Small intestine (tissue), 7 donors: ENCODE measurements at regions not wholly inside any gene's neighbourhood (a gene's known extent, or its start where the extent isn't known, plus 50 kb on each side); places are given as distances from the start of the nearest gene placed in this dataset.

Source experiments
- DNase-seq, 2 donors: peaks; one replicate each; pipeline versions ENCODE4 v3.0.0 to v3.0.0-alpha.2; 2013
- FAIRE-seq: peaks from 2 replicates; lab custom pipeline; 2012; peaks lifted over from hg19 to GRCh38; lab: Jason Lieb, UNC
- H3K27ac ChIP-seq, 3 donors: one replicate each; pipeline ENCODE4 v1.5.1; 2013; ENCODE audit warnings: low read length in 2 of 3, mild to moderate bottlenecking in 2 of 3, control low read depth in 1 of 3, inconsistent platforms in 1 of 3, low read depth in 1 of 3, moderate library complexity in 1 of 3
- H3K27me3 ChIP-seq, 3 donors: one replicate each; pipeline ENCODE4 v1.6.1; 2013; ENCODE audit warnings: low read length in 3 of 3, inconsistent platforms in 1 of 3; ENCODE audit not compliant: control insufficient read depth in 3 of 3, insufficient read depth in 3 of 3
- H3K36me3 ChIP-seq, 3 donors: one replicate each; pipeline ENCODE4 v1.6.1; 2013; ENCODE audit warnings: low read length in 3 of 3, inconsistent platforms in 1 of 3, low read depth in 1 of 3, mild to moderate bottlenecking in 1 of 3, moderate library complexity in 1 of 3; ENCODE audit not compliant: control insufficient read depth in 3 of 3, insufficient read depth in 2 of 3
- H3K4me1 ChIP-seq, 3 donors: one replicate each; pipeline ENCODE4 v1.6.1; 2013; ENCODE audit warnings: low read length in 2 of 3, inconsistent platforms in 1 of 3, low read depth in 1 of 3, mild to moderate bottlenecking in 1 of 3, moderate library complexity in 1 of 3; ENCODE audit not compliant: control insufficient read depth in 3 of 3, insufficient read depth in 2 of 3
- H3K4me3 ChIP-seq, 3 donors: one replicate each; pipeline ENCODE4 v1.5.1; 2013; ENCODE audit warnings: low read length in 3 of 3, control low read depth in 1 of 3, inconsistent platforms in 1 of 3, low read depth in 1 of 3, mild to moderate bottlenecking in 1 of 3, moderate library complexity in 1 of 3
- H3K9me3 ChIP-seq, 2 donors: one replicate each; pipeline ENCODE4 v1.6.1; 2013; ENCODE audit warnings: low read depth in 1 of 2, low read length in 1 of 2; ENCODE audit not compliant: control insufficient read depth in 2 of 2, insufficient read depth in 1 of 2
- WGBS, 3 donors: extraction: QIAGEN DNeasy Blood & Tissue Kit; methylation state at CpG; one replicate each; pipeline ENCODE4 v1.1.7; 2013; 5-methylcytosine and 5-hydroxymethylcytosine counted together
- donor health status: healthy with polysubstance abuse.
- donor health status: control.
- donor health status: control.
- donor health status: Bipolar disorder and iron deficiency.
- donor health status: healthy.

- no peak for FAIRE-seq
- DNase-seq, result no peak
These were observed 265.0 kb upstream of the NPSR1 start for GRCh38 chr7:34392972-34393371.

GRCh38 chr7:34396437-34397064 is 261.5 kb upstream of the NPSR1 start:
- FAIRE-seq, result no peak

More at GRCh38 chr7:34392972-34393371, 265.0 kb upstream of the NPSR1 start:
- no peaks in the 10 kb centered on the region for H3K4me1 ChIP-seq
- H3K4me3 ChIP-seq, result no peak overlapping the region
- H3K36me3 ChIP-seq, result no peaks in the 10 kb centered on the region
- no peaks in the 10 kb centered on the region for H3K9me3 ChIP-seq
- no peaks in the 10 kb centered on the region for H3K27me3 ChIP-seq
- no peak overlapping the region for H3K27ac ChIP-seq

GRCh38 chr7:34401776-34402175 is 256.2 kb upstream of the NPSR1 start:
- Histone ChIP-seq H3K27me3 (no peaks in the 10 kb centered on the region), H3K9me3 (peaks cover 0 to 12% of the 10 kb centered on the region in 2 donors), H3K4me1 (no peaks in the 10 kb centered on the region), H3K27ac (no peak overlapping the region), H3K36me3 (no peaks in the 10 kb centered on the region), H3K4me3 (no peak overlapping the region)
- FAIRE-seq (no peak), DNase-seq (no peak)
- WGBS, 3 donors, result 87 to 94% (median 92%) methylated on average over 2 of the region's 2 CpGs

More at GRCh38 chr7:34396437-34397064, 261.5 kb upstream of the NPSR1 start:
- no peaks in the 10 kb centered on the region for H3K36me3 ChIP-seq
- 53 to 65% (median 64%) methylated on average over 2 of the region's 2 CpGs for WGBS, 3 donors
- H3K27ac ChIP-seq, result no peak overlapping the region
- no peaks in the 10 kb centered on the region for H3K27me3 ChIP-seq
- peaks cover 0 to 9% of the 10 kb centered on the region in 2 donors for H3K9me3 ChIP-seq
- DNase-seq, result no peak
- H3K4me1 ChIP-seq, result no peaks in the 10 kb centered on the region
- H3K4me3 ChIP-seq, result no peak overlapping the region

GRCh38 chr7:34406848-34407530 is 251.0 kb upstream of the NPSR1 start:
- DNase-seq, result no peak
- peaks cover 0 to under 1% of the 10 kb centered on the region in 2 donors for H3K9me3 ChIP-seq
- H3K4me3 ChIP-seq, result no peak overlapping the region
- H3K27ac ChIP-seq, result no peak overlapping the region
- no peaks in the 10 kb centered on the region for H3K36me3 ChIP-seq
- WGBS, 3 donors, result 68 to 77% (median 72%) methylated on average over 5 of the region's 5 CpGs
- no peaks in the 10 kb centered on the region for H3K4me1 ChIP-seq
- FAIRE-seq, result no peak
- H3K27me3 ChIP-seq, result no peaks in the 10 kb centered on the region

GRCh38 chr7:34407586-34407985 is 250.4 kb upstream of the NPSR1 start:
- H3K36me3 ChIP-seq, result no peaks in the 10 kb centered on the region
- no peak for FAIRE-seq
- no peaks in the 10 kb centered on the region for H3K27me3 ChIP-seq
- H3K4me3 ChIP-seq, result no peak overlapping the region
- H3K4me1 ChIP-seq, result no peaks in the 10 kb centered on the region
- no peak for DNase-seq
- no peak overlapping the region for H3K27ac ChIP-seq
- H3K9me3 ChIP-seq, result no peaks in the 10 kb centered on the region
- WGBS, 3 donors, result 61 to 80% (median 79%) methylated on average over 2 of the region's 2 CpGs

GRCh38 chr7:34417781-34418180 is 240.2 kb upstream of the NPSR1 start:
- Histone ChIP-seq H3K4me3 (no peak overlapping the region), H3K4me1 (no peaks in the 10 kb centered on the region), H3K9me3 (no peaks in the 10 kb centered on the region), H3K36me3 (no peaks in the 10 kb centered on the region), H3K27ac (no peak overlapping the region), H3K27me3 (no peaks in the 10 kb centered on the region)
- no peak for FAIRE-seq
- no peak for DNase-seq
- WGBS, 3 donors, result 45 to 64% (median 59%) methylated on average over 3 of the region's 3 CpGs

- H3K36me3 ChIP-seq, result no peaks in the 10 kb centered on the region
- FAIRE-seq (no peak), DNase-seq (no peak)
- no peak overlapping the region for H3K4me3 ChIP-seq
- H3K9me3 ChIP-seq, result no peaks in the 10 kb centered on the region
- no peak overlapping the region for H3K27ac ChIP-seq
- H3K27me3 ChIP-seq, result no peaks in the 10 kb centered on the region
- H3K4me1 ChIP-seq, result no peaks in the 10 kb centered on the region
- WGBS, 3 donors, result 33 to 50% (median 49%) methylated on average over 1 of the region's 1 CpG
These were observed 236.5 kb upstream of the NPSR1 start for GRCh38 chr7:34421526-34421925.

GRCh38 chr7:34425194-34425593 is 232.8 kb upstream of the NPSR1 start:
- no peak for DNase-seq
- no peak for FAIRE-seq
- WGBS, 3 donors, result 58 to 68% (median 61%) methylated on average over 2 of the region's 2 CpGs

More at GRCh38 chr7:34425194-34425593, 232.8 kb upstream of the NPSR1 start:
- Histone ChIP-seq H3K27ac (no peak overlapping the region), H3K4me1 (peaks cover 0 to 6% (median 0%) of the 10 kb centered on the region in 3 donors), H3K36me3 (no peaks in the 10 kb centered on the region), H3K4me3 (no peak overlapping the region), H3K27me3 (no peaks in the 10 kb centered on the region), H3K9me3 (no peaks in the 10 kb centered on the region)
